ENCODE measurements at regions not wholly inside any gene's neighbourhood (a gene's known extent, or its start where the extent isn't known, plus 50 kb on each side); places are given as distances from the start of the nearest gene placed in this dataset.
"Not testable (repeated sequence)": the region's sequence is repeated elsewhere in the genome, so short reads cannot be mapped to it uniquely, and the experiment has no call there.

DNA sequence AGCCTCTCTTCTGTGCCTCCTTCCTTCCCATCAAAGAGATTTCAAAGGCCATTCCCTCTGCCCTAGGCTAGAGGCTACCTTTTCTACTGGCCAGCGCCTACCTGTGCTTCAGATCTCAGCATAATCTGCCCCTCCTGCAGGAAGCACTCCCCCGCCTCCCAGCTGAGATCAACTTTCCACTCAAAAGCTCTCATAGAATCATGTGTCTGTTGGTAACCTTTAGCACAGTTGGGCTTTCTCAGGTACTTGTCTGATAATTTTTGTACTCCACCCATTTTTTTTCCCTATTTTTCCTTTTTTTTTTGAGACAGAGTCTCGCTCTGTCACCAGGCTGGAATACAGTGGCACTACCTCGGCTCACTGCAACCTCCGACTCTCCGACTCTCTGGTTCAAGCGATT lies 231.0 kb upstream of the PRSS58 start:
- TF ChIP-seq, protein P1, sequence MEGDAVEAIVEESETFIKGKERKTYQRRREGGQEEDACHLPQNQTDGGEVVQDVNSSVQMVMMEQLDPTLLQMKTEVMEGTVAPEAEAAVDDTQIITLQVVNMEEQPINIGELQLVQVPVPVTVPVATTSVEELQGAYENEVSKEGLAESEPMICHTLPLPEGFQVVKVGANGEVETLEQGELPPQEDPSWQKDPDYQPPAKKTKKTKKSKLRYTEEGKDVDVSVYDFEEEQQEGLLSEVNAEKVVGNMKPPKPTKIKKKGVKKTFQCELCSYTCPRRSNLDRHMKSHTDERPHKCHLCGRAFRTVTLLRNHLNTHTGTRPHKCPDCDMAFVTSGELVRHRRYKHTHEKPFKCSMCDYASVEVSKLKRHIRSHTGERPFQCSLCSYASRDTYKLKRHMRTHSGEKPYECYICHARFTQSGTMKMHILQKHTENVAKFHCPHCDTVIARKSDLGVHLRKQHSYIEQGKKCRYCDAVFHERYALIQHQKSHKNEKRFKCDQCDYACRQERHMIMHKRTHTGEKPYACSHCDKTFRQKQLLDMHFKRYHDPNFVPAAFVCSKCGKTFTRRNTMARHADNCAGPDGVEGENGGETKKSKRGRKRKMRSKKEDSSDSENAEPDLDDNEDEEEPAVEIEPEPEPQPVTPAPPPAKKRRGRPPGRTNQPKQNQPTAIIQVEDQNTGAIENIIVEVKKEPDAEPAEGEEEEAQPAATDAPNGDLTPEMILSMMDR (IDR thresholded peaks at IDR 0.05; ENCODE audit: insufficient read depth, low read length, missing control alignments) = no peak
- DNase-seq (ENCODE audit: low read depth, low spot score) = no peak
- H3K4me3 ChIP-seq (ENCODE audit: low read depth, low read length) = no peak overlapping the region
- POLR2A ChIA-PET = no interaction called here
- CTCF ChIA-PET = interaction anchor here (11.7 to 65.6 kb wide), 3 partner anchors 10 to 48 kb away, joined by 165 to 2267 read pairs (median 2267); no protein-coding TSS in a partner anchor

DNA sequence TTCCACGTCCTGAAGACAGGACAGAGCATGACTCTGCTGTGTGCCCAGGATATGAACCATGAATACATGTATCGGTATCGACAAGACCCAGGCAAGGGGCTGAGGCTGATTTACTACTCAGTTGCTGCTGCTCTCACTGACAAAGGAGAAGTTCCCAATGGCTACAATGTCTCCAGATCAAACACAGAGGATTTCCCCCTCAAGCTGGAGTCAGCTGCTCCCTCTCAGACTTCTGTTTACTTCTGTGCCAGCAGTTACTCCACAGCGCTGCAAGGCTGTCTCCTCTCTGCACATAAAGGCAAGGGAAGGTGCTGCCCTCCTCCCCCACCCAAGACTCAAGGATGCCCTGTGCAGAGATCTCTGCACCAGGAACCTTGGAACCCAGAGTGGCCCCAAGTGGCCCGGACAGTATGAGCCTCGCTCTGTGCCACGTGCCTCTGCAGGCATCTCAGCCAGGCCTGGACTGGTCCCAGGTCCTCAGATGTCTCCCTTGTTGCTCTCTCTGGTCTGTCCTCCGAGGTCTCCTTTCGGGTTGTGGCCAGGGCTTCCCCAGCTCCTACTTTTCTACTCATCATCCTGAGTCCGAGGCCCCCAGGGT lies 230.3 kb upstream of the PRSS58 start:
- ChIA-PET CTCF (interaction anchor here (1.0 to 65.6 kb wide), 5 partner anchors 11 to 130 kb away, joined by 3 to 2267 read pairs (median 238); no protein-coding TSS in a partner anchor), POLR2A (no interaction called here)
- TF ChIP-seq, protein P1 (IDR thresholded peaks at IDR 0.05; ENCODE audit: insufficient read depth, low read length, missing control alignments) = no peak
- no peak overlapping the region for H3K4me3 ChIP-seq (ENCODE audit: low read depth, low read length)
- no peak for DNase-seq (ENCODE audit: low read depth, low spot score)

DNA sequence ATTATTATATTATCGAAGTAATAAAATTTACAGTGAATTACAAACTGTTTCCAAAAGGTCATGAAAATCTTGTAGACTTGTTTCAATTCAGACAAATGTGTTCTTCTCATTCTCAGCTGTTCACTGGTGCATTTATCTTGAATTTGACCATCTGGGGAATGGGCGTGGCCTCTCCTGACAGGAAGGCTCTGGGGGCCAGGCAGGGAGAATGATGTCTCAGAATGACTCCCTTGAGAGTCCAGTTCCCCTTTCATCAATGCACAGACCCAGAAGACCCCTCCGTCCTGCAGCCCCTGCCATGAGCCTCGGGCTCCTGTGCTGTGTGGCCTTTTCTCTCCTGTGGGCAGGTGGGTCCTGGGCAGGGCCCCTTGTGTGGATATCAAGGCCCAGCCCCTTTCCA lies 229.7 kb upstream of the PRSS58 start:
- CTCF ChIA-PET = interaction anchor here (1.0 to 65.6 kb wide), 5 partner anchors 11 to 129 kb away, joined by 3 to 2267 read pairs (median 238); no protein-coding TSS in a partner anchor
- POLR2A ChIA-PET; H3K4me3 ChIP-seq (ENCODE audit: low read depth, low read length); DNase-seq (ENCODE audit: low read depth, low spot score): not testable (repeated sequence)

DNA sequence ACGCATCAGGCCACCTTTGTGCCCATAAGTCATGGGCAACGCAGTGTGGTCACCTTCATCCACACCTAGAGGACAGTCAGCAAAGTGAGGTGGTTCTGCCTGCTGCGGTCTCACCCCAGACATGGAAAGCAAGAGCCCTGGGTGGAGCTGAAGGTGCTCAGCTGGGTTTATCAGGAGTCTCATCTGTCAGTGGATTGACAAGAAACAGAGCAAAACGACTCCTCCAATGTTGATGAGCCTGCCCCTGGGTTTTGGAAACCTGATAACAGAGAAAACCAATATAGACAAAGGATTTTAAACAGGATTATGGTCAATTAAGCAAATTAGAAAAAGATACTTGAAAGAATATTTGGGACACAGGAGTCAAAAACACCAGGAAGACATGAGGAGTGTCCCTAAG lies 229.3 kb upstream of the PRSS58 start:
- no peak for DNase-seq (ENCODE audit: low read depth, low spot score)
- POLR2A ChIA-PET = no interaction called here
- TF ChIP-seq, protein P1 (IDR thresholded peaks at IDR 0.05; ENCODE audit: insufficient read depth, low read length, missing control alignments) = no peak
- no peak overlapping the region for H3K4me3 ChIP-seq (ENCODE audit: low read depth, low read length)
- CTCF ChIA-PET = interaction anchor here (0.7 to 65.6 kb wide), 14 partner anchors 12 to 379 kb away, joined by 3 to 2267 read pairs (median 12); no protein-coding TSS in a partner anchor

DNA sequence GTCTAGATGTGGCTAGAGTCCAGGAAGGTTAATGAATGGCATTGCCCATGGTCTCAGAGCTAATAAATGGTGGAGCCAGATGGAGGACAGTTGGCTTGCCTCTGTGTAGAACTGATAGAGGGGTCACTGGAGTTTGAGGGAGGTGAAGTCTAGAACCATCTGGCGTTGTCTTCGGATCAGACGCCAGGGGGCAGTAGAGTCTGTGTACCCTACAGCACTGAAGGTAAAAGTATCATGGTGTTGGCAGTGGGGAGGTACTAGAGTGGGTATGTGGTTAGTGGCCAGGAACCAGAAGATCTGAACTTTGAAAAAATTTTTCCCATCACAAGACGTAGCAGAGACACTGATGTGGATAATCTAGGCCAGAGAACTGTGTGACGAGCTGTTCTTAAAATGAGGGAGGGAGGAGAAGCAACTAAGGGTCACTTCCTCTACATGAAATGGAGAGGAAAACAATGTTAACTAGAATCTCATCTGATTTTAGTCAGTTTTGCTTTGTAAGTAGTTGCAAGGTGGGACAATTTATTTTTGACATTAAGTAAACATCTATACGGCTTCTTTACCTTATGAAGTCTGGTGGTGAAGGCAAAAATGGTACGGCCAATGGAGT lies 227.9 kb upstream of the PRSS58 start:
- no peak for DNase-seq (ENCODE audit: low read depth, low spot score)
- CTCF ChIA-PET = interaction anchor here (0.7 to 65.6 kb wide), 23 partner anchors 13 to 518 kb away, joined by 3 to 2267 read pairs (median 4); no protein-coding TSS in a partner anchor
- POLR2A ChIA-PET = no interaction called here
- TF ChIP-seq, protein P1 (IDR thresholded peaks at IDR 0.05; ENCODE audit: insufficient read depth, low read length, missing control alignments) = peak; percentile 46
- H3K4me3 ChIP-seq (ENCODE audit: low read depth, low read length) = no peak overlapping the region

DNA sequence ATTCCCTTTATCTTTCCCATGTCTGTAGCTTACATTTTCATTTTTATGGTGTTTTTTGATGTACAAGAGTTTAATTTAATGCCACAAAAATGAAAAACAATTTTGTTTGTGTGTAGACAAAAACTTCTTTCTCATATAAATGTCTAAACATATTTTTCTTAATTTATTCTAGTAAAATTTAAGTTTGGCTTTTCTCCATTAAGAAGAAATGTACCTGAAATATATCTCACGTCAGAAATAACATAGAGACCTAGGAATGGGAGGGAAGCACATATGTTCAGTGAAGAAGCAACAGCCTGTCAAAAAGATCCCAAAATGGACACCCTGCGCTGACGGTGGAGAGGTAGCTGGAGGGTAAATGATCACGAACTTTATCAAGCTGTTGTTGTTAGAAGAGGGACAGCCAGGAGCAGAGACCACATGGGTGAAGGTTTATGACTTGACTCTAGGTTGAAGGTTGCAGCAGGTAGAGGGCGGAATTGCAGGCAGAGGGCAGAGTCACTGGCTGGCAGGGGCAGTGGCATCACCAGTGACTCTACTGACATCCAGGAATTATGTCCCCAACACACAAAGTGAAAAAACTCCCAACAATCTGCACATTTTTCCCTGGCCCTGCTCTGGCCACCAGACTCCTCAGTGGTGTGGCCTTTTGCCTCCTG lies 225.9 kb upstream of the PRSS58 start:
- POLR2A ChIA-PET = no interaction called here
- TF ChIP-seq, protein P1 (IDR thresholded peaks at IDR 0.05; ENCODE audit: insufficient read depth, low read length, missing control alignments) = no peak
- DNase-seq (ENCODE audit: low read depth, low spot score) = no peak
- H3K4me3 ChIP-seq (ENCODE audit: low read depth, low read length) = no peak overlapping the region
- CTCF ChIA-PET = interaction anchor here (1.0 to 65.6 kb wide), 26 partner anchors 15 to 308 kb away, joined by 3 to 2267 read pairs (median 4); no protein-coding TSS in a partner anchor

Measured in AG04449 (cell line).